Ureter (tissue), 1 donor: ENCODE measurements at regions not wholly inside any gene's neighbourhood (a gene's known extent, or its start where the extent isn't known, plus 50 kb on each side); places are given as distances from the start of the nearest gene placed in this dataset.
"Not testable (repeated sequence)": the region's sequence is repeated elsewhere in the genome, so short reads cannot be mapped to it uniquely, and the experiment has no call there.

ENCODE experiments used
- DNase-seq: peaks from one replicate; pipeline ENCODE4 v3.0.0-alpha.2; 2020; ENCODE audit warnings: low spot score
- donor health status: DM: yes; HTN: yes; CAD: no.

GRCh38 chr14:22105624-22106006 lies 432.0 kb upstream of the OR4E1 start:
- DNase-seq = no peak

- no peak for DNase-seq
These were observed 431.5 kb upstream of the OR4E1 start for GRCh38 chr14:22105006-22105623.

GRCh38 chr14:22100764-22101120 lies 427.1 kb upstream of the OR4E1 start:
- DNase-seq = not testable (repeated sequence)

- DNase-seq = peak; percentile 70
These were observed 426.5 kb upstream of the OR4E1 start for GRCh38 chr14:22099942-22100763.

GRCh38 chr14:22098435-22098834 lies 424.8 kb upstream of the OR4E1 start:
- no peak for DNase-seq

- no peak for DNase-seq
These were observed 424.1 kb upstream of the OR4E1 start for GRCh38 chr14:22097586-22098292.

- DNase-seq = no peak
These were observed 423.5 kb upstream of the OR4E1 start for GRCh38 chr14:22097072-22097471.

GRCh38 chr14:22096514-22096895 lies 422.9 kb upstream of the OR4E1 start:
- DNase-seq = no peak

- DNase-seq = no peak
These were observed 422.4 kb upstream of the OR4E1 start for GRCh38 chr14:22095860-22096513.

GRCh38 chr14:22089940-22090339 lies 416.3 kb upstream of the OR4E1 start:
- no peak for DNase-seq

- no peak for DNase-seq
These were observed 415.2 kb upstream of the OR4E1 start for GRCh38 chr14:22088614-22089342.

GRCh38 chr14:22086131-22086530 lies 412.5 kb upstream of the OR4E1 start:
- no peak for DNase-seq

GRCh38 chr14:22084393-22085281 lies 411.0 kb upstream of the OR4E1 start:
- no peak for DNase-seq

GRCh38 chr14:22081337-22081736 lies 407.7 kb upstream of the OR4E1 start:
- no peak for DNase-seq

- no peak for DNase-seq
These were observed 406.1 kb upstream of the OR4E1 start for GRCh38 chr14:22079766-22080165.

- DNase-seq = no peak
These were observed 400.2 kb upstream of the OR4E1 start for GRCh38 chr14:22073801-22074200.

GRCh38 chr14:22071006-22071405 lies 397.4 kb upstream of the OR4E1 start:
- no peak for DNase-seq

- no peak for DNase-seq
These were observed 396.7 kb upstream of the OR4E1 start for GRCh38 chr14:22070119-22070982.

GRCh38 chr14:22065347-22065746 lies 391.7 kb upstream of the OR4E1 start:
- DNase-seq = no peak

GRCh38 chr14:22059201-22059600 lies 385.6 kb upstream of the OR4E1 start:
- DNase-seq = no peak
